CD4-positive, alpha-beta T cell treated with Interleukin-15 for 4 hours (primary cell): ENCODE measurements at regions not wholly inside any gene's neighbourhood (a gene's known extent, or its start where the extent isn't known, plus 50 kb on each side); places are given as distances from the start of the nearest gene placed in this dataset.
"Not testable (repeated sequence)": the region's sequence is repeated elsewhere in the genome, so short reads cannot be mapped to it uniquely, and the experiment has no call there.

Experiments used
- DNase-seq: peaks from one replicate; pipeline ENCODE4 v3.0.0-alpha.2; 2020; ENCODE audit warnings: low spot score

DNA sequence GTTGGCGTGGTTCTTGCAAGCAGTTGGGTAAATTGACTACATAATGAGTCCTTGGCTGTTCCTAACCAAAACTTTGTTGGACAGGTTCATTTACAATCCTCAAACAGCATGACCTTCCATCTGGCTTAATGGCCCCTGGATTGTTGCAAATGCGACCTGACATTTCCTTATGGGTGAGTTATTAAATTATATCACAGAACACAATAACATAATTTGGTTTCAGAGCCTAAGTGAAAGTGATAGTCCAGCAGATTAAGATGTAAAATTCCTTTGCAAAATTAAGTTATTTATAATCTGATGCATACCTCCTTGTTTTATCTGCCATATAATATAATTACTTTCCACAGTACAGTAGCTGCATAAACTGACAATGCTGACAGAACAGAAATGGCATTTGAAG lies 224.4 kb downstream of the TUSC1 start:
- no peak for DNase-seq

GRCh38 chr9:25449503-25449902 lies 228.7 kb downstream of the TUSC1 start:
- no peak for DNase-seq

DNA sequence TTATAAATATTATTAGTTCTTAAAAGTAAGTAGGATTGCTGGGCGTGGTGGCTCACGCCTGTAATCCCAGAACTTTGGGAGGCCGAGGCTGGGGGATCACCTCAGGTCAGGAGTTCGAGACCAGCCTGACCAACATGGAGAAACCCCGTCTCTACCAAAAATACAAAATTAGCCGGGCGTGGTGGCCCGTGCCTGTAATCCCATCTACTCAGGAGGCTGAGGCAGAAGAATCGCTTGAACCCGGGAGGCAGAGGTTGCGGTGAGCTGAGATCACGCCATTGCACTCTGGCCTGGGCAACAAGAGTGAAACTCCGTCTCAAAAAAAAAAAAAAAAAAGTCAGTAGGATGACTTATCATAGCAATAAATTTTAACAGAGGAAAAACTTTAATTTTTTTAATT lies 232.5 kb downstream of the TUSC1 start:
- DNase-seq = not testable (repeated sequence)

GRCh38 chr9:25442526-25442925 lies 235.7 kb downstream of the TUSC1 start:
- no peak for DNase-seq

DNA sequence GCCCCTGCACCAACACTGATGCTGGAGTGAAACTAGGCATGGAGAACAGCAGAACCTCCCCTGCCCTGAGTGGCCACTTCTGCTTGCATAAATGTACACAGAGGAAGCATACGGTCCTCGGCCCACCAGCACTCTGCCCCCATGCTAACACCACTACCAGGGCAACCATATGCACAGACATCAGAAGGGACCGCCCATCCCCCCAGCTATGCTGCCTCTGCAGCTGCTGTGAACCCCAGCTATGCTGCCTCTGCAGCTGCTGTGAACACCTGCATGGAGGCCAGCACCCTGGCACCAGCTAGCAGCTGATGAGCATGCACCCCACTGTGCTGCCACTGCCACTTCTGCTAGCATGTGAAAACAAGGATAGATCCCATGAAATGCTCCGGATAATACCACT lies 250.3 kb downstream of the TUSC1 start:
- DNase-seq = no peak

- no peak for DNase-seq
Observed at GRCh38 chr9:25427290-25427689, 251.0 kb downstream of the TUSC1 start.

DNA sequence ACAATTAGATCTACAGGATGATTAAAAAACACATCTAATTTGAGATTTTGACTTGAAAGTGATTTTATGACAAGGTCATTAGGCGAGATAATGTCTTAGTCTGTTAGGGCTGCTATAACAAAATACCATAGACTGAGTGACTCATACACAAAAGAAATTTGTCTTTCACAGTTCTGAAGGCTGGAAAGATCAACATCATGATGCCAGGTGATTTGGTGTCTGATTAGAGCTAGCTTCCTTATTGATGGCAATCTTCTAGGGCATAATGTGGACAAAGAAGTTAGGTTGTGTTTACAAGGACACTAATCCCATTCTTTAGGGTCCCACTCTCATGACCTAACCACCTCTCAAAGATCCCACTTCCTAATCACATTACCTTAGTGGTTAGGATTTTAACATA lies 256.7 kb downstream of the TUSC1 start:
- no peak for DNase-seq

DNA sequence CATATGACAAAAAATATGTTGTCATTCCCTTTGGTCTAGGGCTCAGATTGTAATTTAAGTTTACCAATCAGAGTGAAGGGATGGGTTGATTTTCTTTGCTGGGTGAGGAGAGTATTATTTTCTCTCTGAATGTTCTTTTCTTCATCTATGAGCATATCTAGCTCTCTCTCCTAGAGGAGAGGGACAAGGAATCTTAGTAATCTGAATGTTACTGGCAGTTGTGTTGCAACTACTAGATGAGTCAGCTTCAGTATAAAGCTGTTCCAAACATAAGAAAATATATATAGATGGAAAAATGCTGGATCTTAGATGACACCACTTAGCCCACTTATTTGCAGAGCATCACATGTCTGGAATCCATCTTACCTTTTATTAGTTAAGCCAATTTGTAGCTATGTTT lies 259.3 kb downstream of the TUSC1 start:
- no peak for DNase-seq

- no peak for DNase-seq
Observed at GRCh38 chr9:25415718-25416117, 262.5 kb downstream of the TUSC1 start.

- DNase-seq = no peak
Observed at GRCh38 chr9:25412646-25413045, 265.6 kb downstream of the TUSC1 start.

- DNase-seq = no peak
Observed at GRCh38 chr9:25397746-25398145, 280.5 kb downstream of the TUSC1 start.

DNA sequence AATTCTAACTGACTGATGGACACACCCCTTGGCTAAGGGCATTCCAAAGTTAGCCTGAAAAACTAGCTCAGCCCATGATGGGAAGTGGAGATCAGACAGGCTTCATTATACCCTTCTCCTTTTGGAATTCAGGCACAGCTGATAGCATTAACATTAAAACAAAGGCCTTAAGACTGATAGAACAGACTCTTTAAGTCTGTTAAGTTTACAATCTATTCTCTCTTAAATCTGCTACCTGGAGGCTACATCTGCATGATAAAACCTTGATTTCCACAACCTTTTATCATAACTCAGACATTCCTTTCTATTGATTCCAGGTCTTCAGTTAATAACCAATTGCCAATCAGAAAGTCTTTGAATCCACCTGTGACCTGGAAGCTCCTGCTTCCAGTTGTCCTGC lies 281.4 kb downstream of the TUSC1 start:
- DNase-seq = no peak

GRCh38 chr9:25381141-25381540 lies 297.1 kb downstream of the TUSC1 start:
- DNase-seq = no peak

- no peak for DNase-seq
Observed at GRCh38 chr9:25377039-25377438, 301.2 kb downstream of the TUSC1 start.

- DNase-seq = no peak
Observed at GRCh38 chr9:25374281-25374680, 304.0 kb downstream of the TUSC1 start.

DNA sequence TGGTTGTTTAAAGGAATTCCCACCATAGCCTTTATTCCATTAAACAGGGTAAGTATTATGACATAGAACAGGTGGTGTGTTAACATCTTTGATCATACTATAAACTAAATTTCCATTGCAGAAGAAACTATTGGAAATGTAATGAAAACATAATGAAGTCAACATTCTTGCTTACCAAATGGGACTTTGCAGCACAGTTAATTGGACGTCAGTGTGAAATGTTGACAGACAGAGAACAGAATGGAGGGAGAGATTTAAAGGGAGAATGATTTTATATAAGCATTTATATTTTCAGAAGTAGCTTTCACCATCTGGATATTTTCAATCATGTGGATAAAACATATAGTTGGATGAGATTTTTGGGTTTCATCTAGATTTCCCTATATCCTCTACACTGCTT lies 311.3 kb downstream of the TUSC1 start:
- no peak for DNase-seq

GRCh38 chr9:25353783-25354182 lies 324.5 kb downstream of the TUSC1 start:
- DNase-seq = no peak

DNA sequence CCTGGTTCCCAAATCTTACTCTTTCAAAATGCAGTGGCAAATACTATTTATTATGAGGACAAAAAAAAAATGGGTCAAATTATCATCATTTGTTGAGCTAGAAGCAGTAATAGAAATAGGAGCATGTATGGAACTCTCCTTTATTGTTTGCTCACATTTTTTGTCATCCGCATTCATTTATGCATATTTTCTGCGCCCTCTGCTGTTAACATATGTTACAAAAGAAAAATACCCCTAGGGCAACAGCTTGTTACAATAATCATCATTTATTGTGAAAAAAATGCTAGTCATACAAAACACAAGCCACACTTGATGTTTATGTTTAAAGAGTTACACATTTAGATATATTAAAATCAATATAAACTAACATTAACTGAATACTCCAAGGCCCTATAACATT lies 328.2 kb downstream of the TUSC1 start:
- DNase-seq = no peak

DNA sequence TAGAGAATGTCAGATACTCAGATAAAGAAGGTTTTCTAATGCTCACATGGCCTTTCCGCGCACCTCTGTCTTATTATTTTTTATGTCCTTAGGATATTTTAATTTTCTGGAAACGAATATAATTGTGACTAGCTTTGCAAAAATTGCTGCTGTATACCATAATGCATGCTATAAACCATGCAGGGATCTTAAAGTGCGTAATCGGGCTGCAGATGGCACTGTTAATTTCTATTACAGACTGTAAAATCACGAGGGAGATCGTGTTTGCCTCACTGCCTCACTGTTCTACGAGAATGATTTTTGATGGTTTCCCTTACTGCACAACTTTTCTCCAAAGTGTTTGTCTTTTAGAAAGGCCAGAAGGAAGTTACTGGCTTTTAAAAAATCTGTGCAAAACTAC lies 356.1 kb downstream of the TUSC1 start:
- no peak for DNase-seq

GRCh38 chr9:25310961-25311360 lies 367.3 kb downstream of the TUSC1 start:
- no peak for DNase-seq

- DNase-seq = no peak
Observed at GRCh38 chr9:25308549-25308948, 369.7 kb downstream of the TUSC1 start.

GRCh38 chr9:25302601-25303000 lies 375.6 kb downstream of the TUSC1 start:
- no peak for DNase-seq

DNA sequence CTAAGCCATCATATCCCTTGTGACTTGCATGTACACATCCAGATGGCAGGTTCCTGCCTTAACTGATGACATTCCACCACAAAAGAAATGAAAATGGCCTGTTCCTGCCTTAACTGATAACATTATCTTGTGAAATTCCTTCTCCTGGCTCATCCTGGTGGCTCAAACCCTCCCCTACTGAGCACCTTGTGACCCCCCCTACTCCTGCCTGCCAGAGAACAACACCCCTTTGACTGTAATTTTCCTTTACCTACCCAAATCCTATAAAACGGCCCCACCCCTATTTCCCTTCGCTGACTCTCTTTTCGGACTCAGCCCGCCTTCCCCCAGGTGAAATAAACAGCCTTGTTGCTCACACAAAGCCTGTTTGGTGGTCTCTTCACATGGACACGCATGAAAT lies 390.0 kb downstream of the TUSC1 start:
- DNase-seq = not testable (repeated sequence)

- DNase-seq = no peak
Observed at GRCh38 chr9:25284365-25284764, 393.9 kb downstream of the TUSC1 start.

DNA sequence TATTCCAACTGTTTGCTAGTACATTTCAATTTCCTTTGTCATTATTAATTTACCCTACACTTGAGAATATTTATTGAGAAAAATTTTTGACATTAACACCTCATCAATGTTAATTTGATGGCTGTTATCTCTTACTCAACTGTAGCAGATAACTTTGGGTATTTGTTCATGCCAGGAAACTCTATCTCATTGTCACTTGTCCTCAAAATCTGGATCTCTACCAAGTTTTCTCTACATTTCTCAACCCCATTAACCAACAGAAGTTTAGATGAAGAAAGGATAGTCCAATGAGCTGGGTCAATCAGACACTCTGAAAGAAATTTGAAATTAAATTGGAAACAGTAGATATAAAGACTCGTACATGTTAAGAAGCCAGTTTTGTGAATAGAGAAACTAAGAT lies 395.3 kb downstream of the TUSC1 start:
- DNase-seq = no peak
